DMS79 treated with DMSO at 0.1 percent for 48 hours (cell line): ENCODE measurements at regions not wholly inside any gene's neighbourhood (a gene's known extent, or its start where the extent isn't known, plus 50 kb on each side); places are given as distances from the start of the nearest gene placed in this dataset.
"Not testable (repeated sequence)": the region's sequence is repeated elsewhere in the genome, so short reads cannot be mapped to it uniquely, and the experiment has no call there.

Source experiments
- DNase-seq: peaks from one replicate; lab custom pipeline; 2025; lab: John Stamatoyannopoulos, UW

DNA sequence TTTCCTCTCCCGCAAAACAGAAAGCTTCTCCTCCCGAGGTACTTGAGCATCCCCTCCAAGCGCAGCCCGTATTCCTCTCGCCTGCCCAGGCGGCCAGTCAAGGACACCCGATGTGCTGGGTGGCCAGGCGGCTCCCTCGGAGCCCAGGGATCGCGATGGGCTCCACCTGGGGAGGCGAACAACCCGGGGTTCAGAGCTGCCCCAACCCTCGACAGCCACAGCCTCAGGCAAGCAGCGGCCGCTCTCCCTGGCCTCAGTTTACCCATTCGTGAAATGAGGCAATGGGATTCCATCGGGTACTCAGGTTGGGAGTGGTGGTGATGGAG lies 147.4 kb downstream of the CYP26A1 start:
- no peak for DNase-seq

DNA sequence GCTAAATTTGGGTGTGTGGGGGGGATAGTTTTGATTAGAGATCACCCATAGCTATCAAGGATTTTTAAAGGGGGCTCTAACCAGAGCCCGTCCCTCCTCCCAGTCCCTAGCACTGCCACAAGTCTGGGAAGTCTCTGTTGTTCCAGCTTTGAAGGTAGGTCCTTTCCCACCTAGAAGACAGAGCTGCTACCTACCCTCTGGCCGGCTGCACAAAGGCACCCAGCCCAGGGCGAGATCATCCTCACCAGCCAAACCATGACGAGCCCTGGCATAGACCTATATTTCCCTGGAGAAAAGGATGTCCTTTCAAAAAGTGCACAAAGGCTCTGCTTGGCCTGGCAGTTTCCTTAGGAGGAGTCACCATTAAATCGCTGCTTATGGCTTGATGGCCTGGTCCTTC lies 147.8 kb downstream of the CYP26A1 start:
- DNase-seq: no peak

DNA sequence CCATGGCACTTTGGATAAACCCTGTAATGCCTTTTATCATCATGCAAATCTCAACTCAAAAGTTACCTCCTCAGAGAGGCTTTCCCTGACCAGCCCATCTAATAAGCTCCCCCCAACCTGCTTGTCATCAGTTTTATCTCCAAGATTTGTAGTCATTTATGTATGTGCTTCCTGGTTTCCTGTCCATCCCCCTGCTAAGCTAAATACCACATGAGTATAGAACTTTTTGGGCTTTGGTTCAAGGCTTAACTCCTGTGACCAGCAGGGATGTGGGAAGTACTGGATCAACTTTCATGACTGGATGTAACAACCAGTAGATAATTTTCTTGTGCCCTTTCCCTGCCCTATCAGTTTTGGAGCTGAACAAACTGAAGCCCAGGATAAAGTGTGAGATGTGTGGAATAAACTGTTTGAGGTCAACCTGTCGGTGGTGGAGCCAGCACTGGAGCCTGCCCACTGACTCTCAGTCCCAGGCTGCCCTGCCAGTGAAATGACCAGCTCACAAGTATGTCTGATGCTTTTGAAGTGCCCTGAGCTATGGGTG lies 148.6 kb downstream of the CYP26A1 start:
- DNase-seq: no peak

DNA sequence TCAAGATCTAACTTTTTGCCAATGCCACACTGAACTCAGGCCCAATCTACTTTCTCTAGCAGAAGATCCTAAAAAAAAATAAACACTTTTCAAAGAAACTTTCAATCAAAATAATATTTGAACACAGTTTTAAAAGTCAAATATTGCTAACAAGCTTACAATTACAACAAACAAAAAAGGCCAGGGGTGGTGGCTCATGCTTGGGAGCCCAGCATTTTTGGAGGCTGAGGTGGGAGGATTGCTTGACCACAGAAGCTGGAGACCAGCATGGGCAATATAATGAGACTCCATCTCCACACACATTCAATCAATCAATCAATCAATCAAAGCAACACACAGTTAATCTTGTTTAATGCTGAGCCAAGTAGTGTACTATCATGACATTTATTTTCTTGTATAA lies 149.2 kb downstream of the CYP26A1 start:
- no peak for DNase-seq

DNA sequence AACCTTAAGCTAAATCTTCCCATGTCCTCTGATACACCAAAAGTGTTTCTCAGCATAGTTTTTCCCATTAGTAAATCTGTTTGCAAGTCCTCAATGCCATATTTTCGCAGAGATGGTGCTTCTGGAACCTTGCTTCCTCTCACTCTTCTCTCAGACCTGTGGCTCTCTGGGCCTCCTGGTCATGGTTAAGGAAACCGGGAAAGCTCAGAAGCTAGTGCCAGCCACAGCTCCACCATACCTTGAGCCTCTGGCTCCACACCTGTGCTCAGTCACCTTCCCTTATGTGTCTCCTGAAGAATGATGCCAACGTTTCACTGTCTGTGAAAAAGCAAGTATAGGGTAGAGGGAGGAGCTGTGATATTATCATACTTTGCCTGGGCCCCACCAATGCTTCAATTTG lies 149.6 kb downstream of the CYP26A1 start:
- no peak for DNase-seq

DNA sequence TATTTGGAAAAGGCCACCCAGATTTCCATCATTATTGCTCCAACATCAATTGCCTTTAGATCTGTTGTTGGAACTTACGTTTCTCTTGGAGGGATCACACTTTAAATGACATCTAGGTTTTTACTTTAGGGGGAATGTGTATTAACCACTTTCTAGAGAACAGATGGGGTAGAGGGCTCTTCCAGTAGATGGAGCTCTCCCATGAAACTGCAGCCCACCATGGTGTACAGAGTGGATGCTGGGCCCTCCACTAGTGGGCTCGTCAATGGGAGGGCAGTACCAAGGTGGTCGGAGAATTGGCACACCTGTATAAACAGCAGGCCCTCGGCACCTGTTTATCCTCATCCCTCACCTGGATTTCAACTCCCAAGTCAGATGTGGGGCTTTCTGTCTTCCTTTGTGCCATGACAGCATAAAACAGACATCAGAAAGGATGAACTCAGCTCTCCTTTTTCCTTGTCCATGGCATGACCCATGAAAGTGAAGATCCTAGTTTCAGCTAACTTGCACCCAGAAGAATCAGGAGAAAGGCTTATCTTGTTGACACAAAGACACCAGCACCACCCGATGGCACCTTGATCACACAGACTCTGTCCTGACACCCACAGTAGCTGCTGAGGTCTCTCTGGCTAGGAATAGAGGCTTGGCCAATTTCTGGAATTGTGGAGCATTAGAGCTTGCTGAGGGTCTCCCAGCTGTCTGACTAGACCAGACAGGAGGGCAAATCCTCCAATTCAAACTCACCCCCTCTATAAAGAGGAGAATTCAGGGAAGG lies 150.5 kb downstream of the CYP26A1 start:
- DNase-seq: no peak

DNA sequence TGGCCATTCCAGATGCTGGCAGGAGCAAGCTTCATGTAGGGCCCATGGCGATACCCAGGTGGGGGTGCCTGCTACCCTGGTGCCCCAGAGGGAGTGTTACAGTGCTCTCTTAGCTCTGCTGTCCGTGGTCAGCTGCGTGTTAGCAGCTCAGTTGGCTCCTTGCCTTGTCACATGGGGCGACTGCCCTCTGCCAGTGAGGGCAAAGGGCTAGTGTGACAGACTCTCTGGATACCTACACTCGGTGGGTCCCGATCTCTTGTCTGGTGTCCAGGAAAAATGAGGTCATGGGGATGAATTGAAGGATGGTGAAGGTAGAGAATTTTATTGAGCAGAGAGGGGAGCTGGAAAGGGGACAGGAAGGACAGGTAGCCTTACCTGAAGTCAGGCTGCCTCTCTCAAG lies 152.2 kb downstream of the CYP26A1 start:
- no peak for DNase-seq

DNA sequence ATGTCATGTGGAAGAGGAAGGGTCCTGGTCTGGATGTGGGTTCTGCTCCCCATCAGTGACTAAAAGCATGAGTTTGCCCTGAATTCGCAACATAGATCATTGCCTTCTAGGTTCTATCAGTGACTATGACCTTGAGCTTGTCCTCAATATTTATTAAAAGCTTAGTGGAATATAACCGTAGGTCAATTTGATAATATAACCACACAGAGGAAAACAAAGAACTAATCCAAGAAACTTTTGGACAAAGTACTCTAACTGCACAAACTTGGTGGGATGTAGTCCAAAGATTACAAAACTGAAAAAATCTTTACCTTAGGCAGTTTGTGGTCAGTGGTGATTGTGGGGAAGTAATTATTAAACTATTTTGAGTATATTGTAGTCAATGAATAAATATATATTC lies 152.9 kb downstream of the CYP26A1 start:
- DNase-seq: no peak

DNA sequence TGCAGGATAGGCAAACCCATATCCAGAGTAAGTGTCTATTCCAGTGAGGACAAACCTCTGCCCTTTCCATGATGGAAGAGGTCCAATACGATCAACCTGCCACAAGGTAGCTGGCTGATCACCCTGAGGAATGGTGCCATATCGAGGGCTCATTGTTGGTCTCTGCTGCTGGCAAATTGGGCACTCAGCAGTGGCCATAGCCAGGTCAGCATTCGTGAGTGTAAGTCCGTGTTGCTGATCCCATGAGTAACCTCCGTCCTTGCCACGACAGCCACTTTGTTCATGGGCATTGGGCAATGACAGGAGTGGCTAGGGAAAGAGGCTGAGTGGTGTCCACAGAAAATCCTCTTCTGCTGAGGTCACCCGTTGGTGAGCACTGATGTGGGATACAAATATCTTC lies 156.9 kb downstream of the CYP26A1 start:
- DNase-seq: not testable (repeated sequence)

DNA sequence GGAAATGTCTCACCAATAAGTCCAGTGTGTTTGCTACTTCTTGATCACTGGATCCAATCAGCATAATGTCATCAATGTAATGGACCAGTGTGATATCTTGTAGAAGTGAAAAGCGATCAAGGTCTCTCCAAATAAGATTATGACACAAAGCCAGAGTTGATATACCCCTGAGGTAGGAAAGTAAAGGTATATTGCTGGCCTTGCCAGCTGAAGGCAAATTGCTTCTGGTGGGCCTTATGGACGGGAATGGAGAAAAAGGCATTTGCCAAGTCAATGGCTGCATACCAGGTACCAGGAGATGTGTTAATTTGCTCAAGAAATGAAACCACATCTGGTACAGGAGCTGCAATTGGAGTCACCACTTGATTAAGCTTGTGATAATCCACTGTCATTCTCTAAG lies 158.5 kb downstream of the CYP26A1 start:
- DNase-seq: not testable (repeated sequence)

DNA sequence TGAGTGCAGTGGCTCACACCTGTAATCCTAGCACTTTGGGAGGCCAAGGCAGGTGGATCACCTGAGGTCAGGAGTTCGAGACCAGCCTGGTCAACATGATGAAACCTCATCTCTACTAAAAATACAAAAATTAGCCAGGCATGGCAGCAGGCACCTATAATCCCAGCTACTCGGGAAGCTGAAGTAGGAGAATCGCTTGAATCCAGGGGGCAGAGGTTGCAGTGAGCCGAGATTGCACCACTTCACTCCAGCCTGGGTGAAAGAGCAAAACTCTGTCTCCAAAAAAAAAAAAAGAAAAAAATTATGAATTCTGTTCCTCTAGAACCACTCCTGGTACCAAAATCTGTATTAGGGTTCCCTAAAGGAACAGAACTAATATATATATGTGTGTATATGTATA lies 161.2 kb downstream of the CYP26A1 start:
- not testable (repeated sequence) for DNase-seq

DNA sequence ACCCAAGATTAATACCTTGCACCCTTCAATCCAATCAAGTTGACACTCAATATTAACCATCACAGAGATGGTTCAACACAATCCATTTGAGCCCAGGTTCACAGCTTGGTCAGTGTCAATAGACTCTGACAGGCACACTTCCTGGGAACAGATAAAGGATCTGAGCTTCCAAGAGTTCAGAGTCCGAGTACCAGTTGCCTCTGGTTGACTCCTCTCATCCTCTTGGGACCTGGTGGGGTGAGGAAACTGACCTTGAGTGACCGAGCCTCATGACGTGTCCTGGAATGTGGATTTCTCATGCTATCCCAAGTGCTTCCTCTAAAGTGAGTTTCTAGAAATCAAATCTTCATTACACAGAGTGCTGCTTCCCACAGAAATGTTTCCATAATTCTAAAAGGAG lies 162.0 kb downstream of the CYP26A1 start:
- DNase-seq: no peak

DNA sequence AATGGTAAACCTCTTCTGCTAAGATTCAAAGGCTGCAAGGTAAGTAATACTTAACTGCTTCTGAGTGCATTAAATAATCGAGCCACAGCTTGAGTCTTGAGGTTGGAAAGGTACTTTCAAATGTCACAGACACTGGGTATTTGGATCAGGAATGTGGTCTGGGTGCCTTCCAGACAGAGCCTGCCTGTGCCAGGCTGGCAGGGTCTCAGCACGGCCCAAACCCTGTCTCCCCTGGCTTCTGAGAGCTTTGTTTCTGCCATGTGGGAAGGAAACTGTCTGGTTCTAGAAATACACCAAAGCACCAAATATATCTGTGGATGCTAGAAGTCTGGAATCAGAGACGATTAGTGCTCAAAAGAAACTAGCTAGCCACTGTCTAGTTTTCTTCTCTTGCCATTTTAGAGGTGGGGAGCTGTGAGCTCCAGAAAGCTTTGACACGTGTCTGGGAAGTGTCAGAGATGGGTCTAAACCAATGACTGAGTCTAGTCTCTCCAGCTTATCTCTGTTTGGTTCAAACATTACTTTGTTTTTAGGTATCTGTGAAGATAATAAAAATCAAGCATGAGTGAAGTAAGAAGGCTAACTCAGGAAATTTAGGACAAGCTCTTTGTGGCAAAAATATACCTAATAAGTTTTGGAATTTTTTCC lies 162.8 kb downstream of the CYP26A1 start:
- no peak for DNase-seq

DNA sequence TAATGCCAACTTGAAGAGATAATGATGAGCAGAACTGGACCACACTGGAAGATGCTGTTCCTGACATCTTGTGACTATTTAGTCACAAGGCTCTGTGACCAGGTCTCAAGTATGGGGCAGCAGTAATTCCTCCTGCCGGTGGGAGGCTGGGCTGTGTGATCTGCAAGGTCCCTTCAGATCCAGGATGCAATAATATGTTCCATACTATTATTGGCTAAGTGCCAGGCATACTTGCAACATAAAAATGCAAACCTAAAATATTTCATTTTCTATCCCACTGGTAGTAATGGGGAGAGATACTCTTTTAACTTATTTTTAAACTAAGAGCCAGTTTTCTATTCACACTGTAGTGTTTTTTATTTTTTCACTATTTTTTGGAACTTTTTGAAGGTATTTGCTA lies 171.5 kb downstream of the CYP26A1 start:
- no peak for DNase-seq

DNA sequence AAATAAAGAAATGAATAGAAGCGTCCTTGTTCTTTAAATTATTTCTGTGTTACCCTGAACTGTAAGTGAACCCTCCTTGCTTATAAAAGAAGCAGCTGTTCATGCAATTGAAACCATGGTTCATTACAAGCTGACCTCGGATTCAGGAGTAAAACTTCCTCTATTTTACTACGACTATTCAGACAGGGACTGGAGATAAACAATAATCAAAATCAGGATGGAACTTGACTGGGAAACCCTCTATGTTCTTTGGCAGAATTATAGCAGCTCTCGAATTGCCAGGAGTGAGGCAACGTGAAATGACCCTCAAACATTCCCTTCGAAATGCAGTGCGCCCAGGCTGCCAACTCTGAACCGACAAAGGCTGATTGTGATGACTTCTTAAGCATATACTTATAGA lies 172.1 kb downstream of the CYP26A1 start:
- DNase-seq: no peak

DNA sequence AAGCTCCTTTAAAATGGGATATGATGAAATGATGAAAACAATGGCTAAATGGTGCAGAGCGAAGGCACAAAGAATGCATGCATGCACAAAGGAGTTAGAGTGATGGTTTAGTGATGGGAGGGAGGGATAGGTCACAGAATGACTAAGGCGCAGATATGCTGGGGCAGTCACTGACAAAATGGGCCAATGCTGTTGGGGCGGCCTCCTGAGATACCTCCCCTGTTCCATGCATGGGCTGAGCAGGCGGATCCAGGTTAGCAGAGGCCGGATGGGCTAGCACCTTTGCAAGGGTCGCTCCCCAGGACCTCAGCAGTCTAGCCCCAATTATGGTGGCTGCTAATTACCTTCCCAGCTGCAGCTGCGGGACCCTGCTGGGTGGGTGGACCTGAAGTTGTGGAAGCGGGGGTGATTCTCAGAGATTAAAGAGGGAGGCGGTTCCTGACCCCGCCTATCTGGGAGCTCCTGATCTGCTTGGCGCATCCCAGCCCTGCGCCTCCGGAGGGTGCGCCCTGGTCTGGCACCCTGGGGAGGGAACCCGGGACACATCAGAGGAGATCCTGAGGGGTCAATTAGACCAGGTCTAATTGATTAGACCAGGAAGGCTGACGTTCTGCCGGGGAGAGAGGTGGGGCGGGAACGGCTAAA lies 175.0 kb downstream of the CYP26A1 start:
- no peak for DNase-seq

DNA sequence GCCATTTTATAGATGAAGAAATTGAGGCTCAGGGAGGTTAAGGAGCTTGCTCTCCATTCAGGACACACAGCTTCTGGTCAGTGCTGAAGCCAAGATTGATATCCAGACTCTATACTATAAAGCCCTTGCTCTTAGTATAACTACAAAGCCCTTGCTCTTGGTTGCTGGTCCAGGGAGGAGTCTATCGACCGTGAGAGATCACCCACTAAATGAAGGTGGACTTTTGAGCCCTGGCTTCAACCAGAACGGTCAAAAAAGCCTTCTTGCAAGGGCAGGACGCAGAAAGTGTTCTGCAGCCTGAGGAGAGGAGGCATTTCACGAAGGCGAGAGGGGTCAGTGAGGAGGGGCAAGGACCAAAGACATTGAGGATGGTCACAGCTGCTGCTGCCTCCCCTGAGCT lies 176.3 kb downstream of the CYP26A1 start:
- no peak for DNase-seq

DNA sequence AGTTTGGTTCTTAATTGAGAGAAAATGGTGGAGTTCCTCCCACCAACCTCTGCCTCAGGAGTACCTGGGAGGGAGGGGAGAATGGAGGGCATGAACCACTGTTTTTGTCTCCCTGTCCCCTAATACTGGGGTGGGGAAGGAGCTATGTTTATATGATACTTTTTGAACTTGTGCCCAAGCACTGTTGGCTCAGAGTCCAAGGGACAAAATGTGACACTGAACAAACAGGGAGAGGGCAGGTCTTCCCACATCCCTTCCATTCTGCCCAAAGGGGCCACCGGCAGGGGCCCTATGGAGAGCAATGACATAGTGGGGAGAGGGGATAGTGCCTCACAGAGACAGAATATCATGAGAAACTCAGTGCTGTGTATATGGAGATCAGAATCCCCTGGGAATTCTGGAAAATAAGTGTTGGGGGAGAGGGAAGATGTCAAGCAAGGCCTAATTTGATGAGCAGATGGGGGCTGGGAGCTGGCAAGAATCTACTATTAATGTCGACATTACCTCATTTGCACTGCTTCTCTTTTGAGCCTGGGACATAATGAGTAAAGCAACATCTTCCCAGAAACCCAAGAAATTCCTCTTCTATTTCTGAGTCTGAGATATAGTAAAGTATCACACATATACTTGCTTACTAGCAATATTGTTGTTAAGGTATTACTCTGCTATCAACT lies 180.6 kb downstream of the CYP26A1 start:
- DNase-seq: no peak

DNA sequence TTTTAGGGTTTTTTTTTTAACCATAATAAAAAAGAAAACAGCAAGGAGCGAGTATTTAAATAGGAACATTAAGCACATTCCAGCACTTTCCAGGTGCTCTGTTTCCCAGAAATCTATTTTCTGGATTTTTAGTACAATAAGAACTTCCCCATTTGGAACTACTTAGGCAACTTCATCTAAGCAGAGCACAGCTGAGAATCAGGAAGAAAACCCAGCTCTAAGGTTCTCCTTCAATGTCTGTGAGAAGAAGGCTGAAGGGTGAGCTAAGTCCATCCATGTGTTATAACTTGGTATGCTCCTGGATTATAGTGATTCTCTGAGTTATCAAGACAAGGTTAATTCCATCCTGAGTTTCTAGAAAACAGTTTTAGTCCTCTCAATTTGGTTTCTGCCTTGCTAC lies 181.9 kb downstream of the CYP26A1 start:
- DNase-seq: no peak
